AG10803 (cell line): ENCODE measurements at regions not wholly inside any gene's neighbourhood (a gene's known extent, or its start where the extent isn't known, plus 50 kb on each side); places are given as distances from the start of the nearest gene placed in this dataset.
A peak's percentile ranks its signal among the peaks of the same experiment; 100 is the strongest.

Experiments used
- DNase-seq: peaks from one replicate; pipeline ENCODE4 v3.0.0; 2010; ENCODE audit warnings: low read depth
- H3K4me3 ChIP-seq: 2 replicates; pipeline ENCODE4 v1.5.1; 2011; ENCODE audit warnings: mild to moderate bottlenecking, low read length, control low read depth
- TF ChIP-seq, protein P1 (sequence below): conservative IDR thresholded peaks from 2 replicates; pipeline ENCODE4 v1.5.1; 2011; ENCODE audit warnings: mild to moderate bottlenecking, low read length, control low read depth, inconsistent platforms

DNA sequence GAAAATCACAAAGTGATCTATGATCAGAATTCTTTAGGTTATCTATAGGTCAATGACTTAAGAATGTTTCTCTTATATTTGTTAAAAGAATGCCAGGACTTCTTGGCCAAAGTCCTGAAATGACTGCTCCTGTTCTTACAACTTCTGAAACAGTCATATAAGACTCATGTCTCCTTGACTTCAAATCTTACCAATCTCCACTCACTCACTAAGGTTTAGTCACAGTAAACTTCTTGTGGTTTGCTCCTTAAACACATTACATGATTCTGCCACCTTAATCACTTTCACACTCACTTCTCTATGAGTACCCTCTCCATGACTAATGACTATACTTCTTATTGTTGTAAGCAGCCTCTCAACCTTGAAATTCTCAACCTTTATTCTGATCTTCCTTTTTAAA is 648.7 kb upstream of the CCDC179 start:
- TF ChIP-seq, protein P1, sequence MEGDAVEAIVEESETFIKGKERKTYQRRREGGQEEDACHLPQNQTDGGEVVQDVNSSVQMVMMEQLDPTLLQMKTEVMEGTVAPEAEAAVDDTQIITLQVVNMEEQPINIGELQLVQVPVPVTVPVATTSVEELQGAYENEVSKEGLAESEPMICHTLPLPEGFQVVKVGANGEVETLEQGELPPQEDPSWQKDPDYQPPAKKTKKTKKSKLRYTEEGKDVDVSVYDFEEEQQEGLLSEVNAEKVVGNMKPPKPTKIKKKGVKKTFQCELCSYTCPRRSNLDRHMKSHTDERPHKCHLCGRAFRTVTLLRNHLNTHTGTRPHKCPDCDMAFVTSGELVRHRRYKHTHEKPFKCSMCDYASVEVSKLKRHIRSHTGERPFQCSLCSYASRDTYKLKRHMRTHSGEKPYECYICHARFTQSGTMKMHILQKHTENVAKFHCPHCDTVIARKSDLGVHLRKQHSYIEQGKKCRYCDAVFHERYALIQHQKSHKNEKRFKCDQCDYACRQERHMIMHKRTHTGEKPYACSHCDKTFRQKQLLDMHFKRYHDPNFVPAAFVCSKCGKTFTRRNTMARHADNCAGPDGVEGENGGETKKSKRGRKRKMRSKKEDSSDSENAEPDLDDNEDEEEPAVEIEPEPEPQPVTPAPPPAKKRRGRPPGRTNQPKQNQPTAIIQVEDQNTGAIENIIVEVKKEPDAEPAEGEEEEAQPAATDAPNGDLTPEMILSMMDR: no peak
- H3K4me3 ChIP-seq: no peak overlapping the region
- no peak for DNase-seq

DNA sequence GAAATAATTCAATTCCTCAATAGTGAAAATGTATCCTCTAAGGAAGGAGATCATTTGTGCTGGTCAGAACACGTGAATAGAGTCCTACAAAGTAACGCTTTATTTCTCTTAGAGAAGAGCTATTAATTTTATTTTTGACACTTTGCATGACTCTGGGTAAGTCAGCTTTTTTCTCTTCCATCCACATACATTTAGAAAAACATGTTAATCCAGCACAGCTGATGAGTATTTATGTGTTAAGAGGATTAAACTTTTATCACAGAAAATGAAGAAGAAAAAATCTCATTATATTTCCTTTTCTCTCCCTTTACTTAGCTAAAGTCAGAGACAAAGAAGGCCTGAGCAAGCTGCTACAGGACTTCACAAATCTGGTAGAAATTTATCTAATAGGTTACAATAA is 649.5 kb upstream of the CCDC179 start:
- no peak for DNase-seq
- no peak overlapping the region for H3K4me3 ChIP-seq
- TF ChIP-seq, protein P1: no peak

DNA sequence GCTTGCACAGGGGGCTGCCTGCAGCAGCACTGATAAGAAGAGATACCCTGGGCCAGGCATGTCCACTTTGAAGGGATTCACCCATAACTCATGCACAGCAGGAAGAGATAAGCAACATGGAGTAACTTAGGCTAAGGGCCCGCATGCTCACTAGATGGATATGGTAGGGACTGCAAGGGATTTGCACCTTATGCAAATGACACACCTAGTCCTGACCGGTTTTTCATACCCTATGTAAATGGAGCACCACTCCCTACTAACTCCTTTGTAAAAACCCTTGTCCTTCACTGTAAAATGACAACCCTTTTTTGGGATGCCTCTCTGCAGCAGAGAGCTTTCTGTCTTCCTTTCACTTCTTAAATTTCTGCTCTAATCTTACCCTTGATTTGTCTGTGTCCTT is 658.9 kb upstream of the CCDC179 start:
- DNase-seq: no peak
- H3K4me3 ChIP-seq: no peak overlapping the region
- TF ChIP-seq, protein P1: no peak

DNA sequence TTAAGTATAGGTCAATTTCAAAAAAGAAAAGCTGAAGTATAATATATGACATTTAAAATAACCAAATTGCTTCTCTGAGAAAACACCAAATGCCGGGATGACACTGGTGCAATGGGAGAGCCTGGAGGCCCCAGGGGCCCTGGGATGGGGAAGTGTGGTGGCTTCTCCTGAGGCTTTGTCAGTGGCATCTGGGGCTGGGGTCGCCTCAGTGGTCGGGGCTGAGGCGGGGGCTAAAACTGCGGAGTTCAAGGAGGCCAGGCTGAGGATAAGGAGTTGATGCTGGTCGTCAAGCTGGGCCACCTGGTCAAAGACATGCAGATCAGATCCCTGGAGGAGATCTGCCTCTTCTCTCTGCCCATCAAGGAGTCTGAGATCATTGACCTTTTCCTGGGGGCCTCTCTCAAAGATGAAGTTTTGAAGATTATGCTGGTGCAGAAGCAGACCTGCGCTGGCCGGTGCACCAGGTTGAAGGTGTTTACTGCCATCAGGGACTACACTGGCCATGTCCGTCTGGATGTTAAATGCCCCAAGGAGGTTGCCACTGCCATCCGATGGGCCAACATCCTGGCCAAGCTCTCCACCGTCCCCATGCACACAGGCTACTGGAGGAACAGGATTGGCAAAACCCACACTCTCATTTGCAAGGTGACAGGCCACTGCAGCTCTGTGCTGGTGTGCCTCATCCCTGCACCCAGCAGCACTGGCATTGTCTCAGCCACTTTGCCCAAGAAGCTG is 660.1 kb upstream of the CCDC179 start:
- TF ChIP-seq, protein P1: no peak
- no peak for DNase-seq
- no peak overlapping the region for H3K4me3 ChIP-seq

DNA sequence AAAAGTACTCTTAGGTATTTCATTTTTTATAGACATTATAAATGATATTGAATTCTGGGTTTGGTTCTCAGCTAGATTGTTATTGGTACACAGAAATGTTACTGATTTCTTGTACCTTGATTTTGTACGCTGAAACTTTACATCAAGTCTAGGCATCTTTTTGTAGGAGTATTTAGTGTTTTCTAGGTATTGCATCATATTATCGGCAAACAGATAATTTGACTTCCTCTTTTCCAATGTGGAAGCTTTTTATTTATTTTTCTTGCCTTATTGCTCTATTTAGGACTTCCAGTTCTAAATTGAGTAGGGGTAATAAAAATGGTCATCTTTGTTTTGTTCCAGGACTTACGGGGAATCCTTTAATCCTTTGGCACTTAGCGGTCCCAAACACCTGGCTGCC is 676.6 kb upstream of the CCDC179 start:
- DNase-seq: no peak
- no peak overlapping the region for H3K4me3 ChIP-seq
- TF ChIP-seq, protein P1: no peak

DNA sequence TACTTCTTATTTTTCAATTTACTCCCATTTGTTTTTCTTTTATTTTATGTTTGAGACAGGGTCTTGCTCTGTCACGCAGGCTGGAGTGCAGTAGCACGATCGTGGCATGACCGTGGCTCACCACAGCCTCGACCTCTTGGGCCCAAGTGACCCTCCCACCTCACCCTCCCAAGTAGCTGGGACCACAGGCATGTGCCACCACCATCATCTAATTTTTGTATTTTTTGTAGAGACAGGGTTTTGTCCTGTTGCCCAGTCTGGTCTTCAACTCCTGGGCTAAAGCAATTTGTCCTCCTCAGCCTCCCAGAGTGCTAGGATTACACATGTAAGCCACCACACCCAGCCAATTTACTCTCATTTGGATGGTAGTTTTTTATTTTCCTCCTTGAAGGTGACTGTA is 679.3 kb upstream of the CCDC179 start:
- TF ChIP-seq, protein P1: no peak
- H3K4me3 ChIP-seq: no peak overlapping the region
- DNase-seq: peak; percentile 3

DNA sequence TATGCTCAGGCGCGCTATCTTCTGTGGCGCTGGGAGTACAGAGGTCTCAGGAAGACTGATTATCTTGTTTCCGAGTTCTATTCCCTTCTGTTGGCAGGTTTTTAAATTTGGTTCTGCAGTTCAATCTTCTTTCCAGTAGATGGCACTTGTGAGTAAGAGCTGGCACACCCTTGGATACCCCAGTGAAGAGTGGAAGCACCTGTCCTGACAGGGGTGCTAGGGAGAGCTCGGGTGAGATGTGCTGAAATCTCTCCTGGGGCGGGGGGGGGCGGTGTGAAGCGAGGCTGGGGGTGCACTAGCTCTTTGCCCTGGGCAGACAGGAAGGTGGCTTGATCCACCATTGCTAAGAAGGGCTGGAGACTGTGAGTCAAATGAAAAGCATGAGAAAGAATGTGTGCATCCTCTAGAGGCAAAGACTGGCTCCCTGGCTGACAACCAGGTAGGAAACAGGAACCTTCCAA is 679.9 kb upstream of the CCDC179 start:
- TF ChIP-seq, protein P1: peak; percentile 84
- DNase-seq: peak; percentile 41
- no peak overlapping the region for H3K4me3 ChIP-seq
